Mucosa of descending colon (tissue), 3 donors: ENCODE measurements at regions not wholly inside any gene's neighbourhood (a gene's known extent, or its start where the extent isn't known, plus 50 kb on each side); places are given as distances from the start of the nearest gene placed in this dataset.

ENCODE experiments used
- ATAC-seq: fragments of 200-7000 bp; cut with Tn5 transposase; one replicate; pipeline ENCODE4 v1.9.1; 2020; ENCODE audit warnings: mild to moderate bottlenecking, moderate library complexity
- DNase-seq, 3 donors: peaks; one replicate each; pipeline ENCODE4 v3.0.0-alpha.2; 2020
- H3K36me3 ChIP-seq: fragments of 200-600 bp; one replicate; pipeline ENCODE4 v1.8.0; 2021; ENCODE audit warnings: low read depth, mild to moderate bottlenecking
- H3K4me1 ChIP-seq: fragments of 200-600 bp; one replicate; pipeline ENCODE4 v1.8.0; 2021; ENCODE audit warnings: low read depth, mild to moderate bottlenecking
- H3K4me3 ChIP-seq: fragments of 200-600 bp; one replicate; pipeline ENCODE4 v1.8.0; 2021; ENCODE audit warnings: mild to moderate bottlenecking
- H3K9me3 ChIP-seq: fragments of 200-600 bp; one replicate; pipeline ENCODE4 v1.8.0; 2021; ENCODE audit warnings: mild to moderate bottlenecking
- intact Hi-C, 2 donors: fragments of 100-400 bp; cut with DNase I in 1 of 2; cut with micrococcal nuclease in 1 of 2; formaldehyde crosslinking; loops; one replicate each; pipeline versions ENCODE4 v1.11.0 to v1.11.1; 2022; cut with DNase I, micrococcal nuclease
- TF ChIP-seq, protein P1 (sequence below): fragments of 200-600 bp; IDR thresholded peaks from one replicate; pipeline ENCODE4 v1.8.0; 2022; ENCODE audit warnings: antibody characterized with exemption, mild to moderate bottlenecking
- donor health status: DM: no; HTN: no; CAD: no; lungs with moderate emphysema.
- donor health status: DM: no; HTN: no; CAD: no.
- donor health status: DM: no; HTN: yes; CAD: no.

DNA sequence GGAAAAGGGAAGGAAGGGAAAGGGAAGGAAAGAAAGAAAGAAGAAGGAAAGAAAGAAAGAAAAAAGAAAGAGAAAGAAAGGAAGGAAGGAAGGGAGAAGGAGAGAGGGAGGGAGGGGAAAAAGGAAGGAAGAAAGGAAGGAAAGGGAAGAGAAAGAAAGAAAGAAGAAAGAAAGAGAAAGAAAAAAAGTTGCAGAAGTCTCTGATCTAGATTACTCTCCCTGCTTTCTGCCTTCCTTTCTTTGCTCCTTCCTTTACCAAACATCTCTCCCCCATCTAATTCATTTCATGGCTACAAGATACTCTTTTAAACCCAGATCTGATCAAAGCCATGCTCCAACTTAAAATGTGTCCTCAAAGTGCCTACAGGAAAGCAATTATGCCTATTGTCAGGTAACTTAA lies 148.6 kb downstream of the KIT start:
- no peaks in the 10 kb centered on the region for H3K9me3 ChIP-seq
- no peaks in the 10 kb centered on the region for H3K36me3 ChIP-seq
- no peaks in the 10 kb centered on the region for H3K4me1 ChIP-seq
- DNase-seq (no peak), ATAC-seq (no peak)
- H3K4me3 ChIP-seq = no peak overlapping the region
- intact Hi-C loops = no loop called here
- TF ChIP-seq, protein P1, sequence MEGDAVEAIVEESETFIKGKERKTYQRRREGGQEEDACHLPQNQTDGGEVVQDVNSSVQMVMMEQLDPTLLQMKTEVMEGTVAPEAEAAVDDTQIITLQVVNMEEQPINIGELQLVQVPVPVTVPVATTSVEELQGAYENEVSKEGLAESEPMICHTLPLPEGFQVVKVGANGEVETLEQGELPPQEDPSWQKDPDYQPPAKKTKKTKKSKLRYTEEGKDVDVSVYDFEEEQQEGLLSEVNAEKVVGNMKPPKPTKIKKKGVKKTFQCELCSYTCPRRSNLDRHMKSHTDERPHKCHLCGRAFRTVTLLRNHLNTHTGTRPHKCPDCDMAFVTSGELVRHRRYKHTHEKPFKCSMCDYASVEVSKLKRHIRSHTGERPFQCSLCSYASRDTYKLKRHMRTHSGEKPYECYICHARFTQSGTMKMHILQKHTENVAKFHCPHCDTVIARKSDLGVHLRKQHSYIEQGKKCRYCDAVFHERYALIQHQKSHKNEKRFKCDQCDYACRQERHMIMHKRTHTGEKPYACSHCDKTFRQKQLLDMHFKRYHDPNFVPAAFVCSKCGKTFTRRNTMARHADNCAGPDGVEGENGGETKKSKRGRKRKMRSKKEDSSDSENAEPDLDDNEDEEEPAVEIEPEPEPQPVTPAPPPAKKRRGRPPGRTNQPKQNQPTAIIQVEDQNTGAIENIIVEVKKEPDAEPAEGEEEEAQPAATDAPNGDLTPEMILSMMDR = no peak

DNA sequence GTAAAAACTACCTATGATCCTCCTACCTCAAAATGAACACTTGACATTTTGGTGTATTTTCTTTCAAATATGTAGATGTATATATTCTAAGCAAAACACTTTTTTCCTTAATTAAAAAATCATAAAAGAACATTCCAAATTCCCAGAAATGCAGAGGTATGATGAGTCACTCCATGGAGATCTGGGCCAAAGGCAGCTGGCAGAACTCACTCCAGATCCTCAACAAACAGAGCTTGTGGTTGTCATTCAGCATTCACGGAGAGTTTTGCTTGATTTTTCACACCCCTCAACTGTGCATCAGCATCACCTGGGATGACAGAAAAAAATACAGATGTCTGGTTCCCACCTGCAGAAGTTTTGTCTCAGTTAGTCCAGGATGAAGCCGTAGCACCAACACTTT lies 144.6 kb downstream of the KIT start:
- H3K36me3 ChIP-seq = no peaks in the 10 kb centered on the region
- no peaks in the 10 kb centered on the region for H3K9me3 ChIP-seq
- TF ChIP-seq, protein P1 = no peak
- intact Hi-C loops = no loop called here
- DNase-seq = no peak
- no peak for ATAC-seq
- H3K4me3 ChIP-seq = no peak overlapping the region
- no peaks in the 10 kb centered on the region for H3K4me1 ChIP-seq

DNA sequence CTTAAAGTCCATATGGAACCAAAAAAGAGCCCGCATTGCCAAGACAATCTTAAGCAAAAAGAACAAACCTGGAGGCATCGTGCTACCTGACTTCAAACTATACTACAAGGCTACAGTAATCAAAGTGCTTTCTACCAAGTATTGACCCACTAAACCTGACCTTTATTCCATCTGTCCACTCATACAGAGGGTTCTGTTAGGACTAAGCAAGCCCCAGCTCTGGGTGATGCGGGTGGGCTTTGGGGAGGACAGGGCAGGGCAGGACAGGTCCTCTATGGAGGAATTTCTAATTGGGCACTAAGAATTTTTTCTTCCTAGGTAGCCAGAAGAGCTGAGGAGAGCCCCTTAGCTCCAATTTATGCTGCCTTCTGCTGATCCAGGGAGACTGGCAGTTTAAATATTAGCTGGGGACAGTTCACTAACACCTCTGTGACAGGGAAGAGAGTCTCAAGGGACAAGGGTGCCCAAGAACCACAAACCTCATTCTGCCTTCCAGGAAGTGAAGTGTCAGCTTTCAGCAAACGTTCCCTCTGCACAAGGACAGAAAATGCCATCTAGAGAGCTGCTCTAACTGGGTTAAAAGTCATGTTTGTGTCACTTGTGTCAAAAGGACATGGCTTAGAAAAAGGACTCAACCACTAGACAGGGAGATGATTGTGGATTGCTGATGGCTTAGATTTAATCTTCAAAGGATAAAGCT lies 143.2 kb downstream of the KIT start:
- ATAC-seq = no peak
- Histone ChIP-seq H3K9me3 (no peaks in the 10 kb centered on the region), H3K36me3 (no peaks in the 10 kb centered on the region), H3K4me1 (no peaks in the 10 kb centered on the region), H3K4me3 (no peak overlapping the region)
- TF ChIP-seq, protein P1 = no peak
- intact Hi-C loops = no loop called here
- DNase-seq = no peak

DNA sequence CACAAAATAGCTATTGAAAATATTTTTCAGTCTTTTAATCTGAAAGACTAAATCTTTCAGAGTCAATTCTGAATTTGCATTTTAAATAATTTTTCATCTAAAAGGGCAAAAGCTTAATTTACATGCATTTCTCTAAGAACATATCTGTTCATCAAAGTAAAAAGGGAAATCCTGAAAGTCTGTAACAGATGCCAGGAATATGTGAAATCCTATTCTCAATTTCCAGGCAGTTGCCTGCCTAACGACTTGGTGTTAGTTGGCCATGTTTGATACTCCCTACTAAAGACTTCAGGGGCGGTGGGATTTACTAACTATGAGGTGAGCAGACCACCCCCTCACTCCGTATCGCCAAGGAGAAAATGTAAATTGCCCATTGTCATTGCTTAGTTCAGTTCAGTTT lies 136.8 kb downstream of the KIT start:
- intact Hi-C loops = no loop called here
- H3K9me3 ChIP-seq = no peaks in the 10 kb centered on the region
- no peaks in the 10 kb centered on the region for H3K4me1 ChIP-seq
- TF ChIP-seq, protein P1 = no peak
- no peak for ATAC-seq
- no peak overlapping the region for H3K4me3 ChIP-seq
- H3K36me3 ChIP-seq = no peaks in the 10 kb centered on the region
- no peak for DNase-seq

DNA sequence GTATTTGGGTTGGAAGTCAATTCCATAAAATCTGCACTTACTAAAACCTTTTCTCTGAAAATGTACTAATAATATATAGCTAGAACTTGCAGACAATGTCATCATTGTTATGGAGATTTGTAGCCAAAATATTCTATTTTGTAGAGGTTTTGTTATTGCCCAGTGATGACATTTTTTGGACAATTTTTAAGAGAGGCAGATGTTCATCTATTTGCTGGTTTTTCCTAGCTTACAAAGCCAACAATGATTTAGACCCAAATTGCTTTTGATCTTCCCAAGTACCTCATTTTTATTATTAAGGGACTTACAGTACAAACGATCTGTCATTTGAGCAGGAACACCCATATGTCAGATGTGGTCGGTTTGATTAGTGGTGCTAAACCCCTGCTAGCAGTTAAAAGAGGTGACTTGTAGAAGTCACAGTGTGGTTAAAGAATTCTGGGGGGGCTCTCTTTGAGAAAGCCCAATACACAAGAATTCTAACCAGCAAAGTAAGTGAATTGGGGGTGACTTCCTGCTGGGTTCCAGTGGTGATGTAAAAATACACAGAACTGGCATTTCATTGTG lies 136.2 kb downstream of the KIT start:
- ATAC-seq (no peak), DNase-seq (no peak)
- H3K4me1 ChIP-seq = no peaks in the 10 kb centered on the region
- TF ChIP-seq, protein P1 = no peak
- no peaks in the 10 kb centered on the region for H3K36me3 ChIP-seq
- H3K9me3 ChIP-seq = no peaks in the 10 kb centered on the region
- H3K4me3 ChIP-seq = no peak overlapping the region
- intact Hi-C loops = no loop called here
